Transverse colon (tissue), 4 donors: ENCODE measurements at regions not wholly inside any gene's neighbourhood (a gene's known extent, or its start where the extent isn't known, plus 50 kb on each side); places are given as distances from the start of the nearest gene placed in this dataset.

Source experiments
- DNase-seq: peaks from one replicate; pipeline ENCODE4 v3.0.0-alpha.2; 2019
- H3K27ac ChIP-seq, 4 donors: fragments of 200-600 bp; sonication (generic); 2 replicates each; pipeline ENCODE4 v1.5.1; 2016 to 2018; ENCODE audit warnings: inconsistent platforms in 4 of 4
- H3K27me3 ChIP-seq: fragments of 200-600 bp; sonication (generic); 2 replicates; pipeline ENCODE4 v1.5.1; 2017; ENCODE audit warnings: inconsistent platforms
- H3K36me3 ChIP-seq, 4 donors: fragments of 200-600 bp; sonication (generic); 2 replicates each; pipeline ENCODE4 v1.5.1; 2017 to 2019; ENCODE audit warnings: inconsistent platforms in 4 of 4
- H3K4me1 ChIP-seq, 4 donors: fragments of 200-600 bp; sonication (generic); 2 replicates each; pipeline ENCODE4 v1.5.1; 2017 to 2020; ENCODE audit warnings: inconsistent platforms in 4 of 4
- H3K4me3 ChIP-seq, 4 donors: fragments of 200-600 bp; sonication (generic); 1 replicate in 1 of 4; 2 replicates in 3 of 4; pipeline versions ENCODE4 v1.5.1 to v1.6.1; 2017 to 2019; ENCODE audit warnings: inconsistent platforms in 4 of 4
- H3K9me3 ChIP-seq, 2 donors: fragments of 200-600 bp; sonication (generic); 2 replicates each; pipeline ENCODE4 v1.5.1; 2017 to 2019; ENCODE audit warnings: inconsistent platforms in 2 of 2
- EP300 ChIP-seq: sonication (generic); formaldehyde crosslinking; IDR thresholded peaks from one replicate; pipeline ENCODE4 v1.6.1; 2017; ENCODE audit warnings: antibody characterized with exemption, low read depth
- POLR2A ChIP-seq: fragments of 450-650 bp; IDR thresholded peaks from one replicate; pipeline ENCODE4 v1.6.1; 2016; ENCODE audit warnings: antibody characterized with exemption, mild to moderate bottlenecking, moderate library complexity
- POLR2AphosphoS5 ChIP-seq, 3 donors: sonication (generic); formaldehyde crosslinking; IDR thresholded peaks; one replicate each; pipeline ENCODE4 v1.6.1; 2016; ENCODE audit warnings: antibody characterized with exemption in 3 of 3
- WGBS, 2 donors: methylation state at CpG; one replicate each; pipeline ENCODE4 v1.1.5; 2018; ENCODE audit warnings: low coverage in 1 of 2; 5-methylcytosine and 5-hydroxymethylcytosine counted together
- in situ Hi-C, 4 donors: fragments of 200-750 bp; cut with MboI; loops; one replicate each; pipeline versions ENCODE4 v1.15.0 to v1.15.1; 2017; ENCODE audit warnings: low sequenced_read_pairs in 3 of 4, low pct_ligation_motif_present in 1 of 4, low pct_unique_long_range_greater_than_20kb in 1 of 4
- intact Hi-C: fragments of 100-400 bp; cut with DNase I; formaldehyde crosslinking; loops from one replicate; pipeline ENCODE4 v1.15.1; 2023; ENCODE audit warnings: low total_unique reads
- TF ChIP-seq, protein P1 (sequence below), 5 experiments: fragments of 200-600 bp in 3 of 5; fragments of 450-650 bp in 2 of 5; sonication (generic) in 3 of 5; IDR thresholded peaks; 1 replicate in 2 of 5; 2 replicates in 3 of 5; pipeline ENCODE4 v1.5.1; 2016 to 2017; ENCODE audit warnings: antibody characterized with exemption in 5 of 5, inconsistent platforms in 3 of 5, mild to moderate bottlenecking in 2 of 5, moderate library complexity in 1 of 5

DNA sequence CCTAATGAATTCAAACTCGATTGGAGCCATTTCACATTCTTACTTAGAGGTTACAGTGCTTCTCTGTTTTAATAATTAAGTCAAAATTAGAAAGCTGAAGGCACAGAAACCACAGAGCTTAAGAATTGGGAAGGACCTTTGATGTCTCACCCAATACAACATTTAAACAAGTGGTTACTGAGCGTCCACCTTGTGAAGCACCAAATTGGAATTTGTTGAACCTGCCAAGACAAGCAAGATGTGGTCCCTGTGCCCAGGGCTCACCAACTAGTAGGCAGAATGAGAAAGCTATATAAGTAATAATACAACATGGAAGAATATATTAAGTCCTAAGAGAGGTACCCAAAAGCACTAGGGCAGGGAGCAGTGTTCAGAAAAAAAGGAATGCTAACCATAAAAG is 64.5 kb upstream of the NPAS2 start:
- in situ Hi-C loops, result no loop called here
- H3K36me3 ChIP-seq, result no peaks in the 10 kb centered on the region
- WGBS, 2 donors, result 69 to 76% methylated on average over 2 of the region's 2 CpGs

DNA sequence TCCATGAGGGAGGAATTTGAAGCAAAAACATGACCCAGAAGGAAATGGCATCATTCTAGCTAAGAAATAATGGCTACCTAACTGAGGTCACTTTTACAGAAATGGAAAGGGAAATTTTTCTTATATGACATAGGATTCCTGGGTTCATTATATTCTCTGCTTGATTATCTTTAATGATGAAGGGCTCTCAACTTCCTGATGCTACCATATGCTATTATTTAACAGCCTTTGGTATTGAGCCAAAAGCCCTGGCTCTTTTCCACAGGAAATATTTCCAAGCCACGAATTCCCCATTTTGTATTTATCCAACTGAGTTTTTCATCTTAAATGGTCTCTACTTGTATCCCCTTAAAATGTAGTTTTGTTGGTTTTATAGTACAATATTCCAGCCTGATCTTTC is 63.2 kb upstream of the NPAS2 start:
- H3K4me1 ChIP-seq, result peaks cover 0 to 10% (median 0%) of the 10 kb centered on the region in 4 donors
- intact Hi-C loops (loop anchor here (10.0 kb wide), 1 partner anchor 68 kb away; the partner anchor contains the start of gene NPAS2), in situ Hi-C loops (no loop called here)
- H3K9me3 ChIP-seq, result no peaks in the 10 kb centered on the region
- no peaks in the 10 kb centered on the region for H3K36me3 ChIP-seq
- H3K27ac ChIP-seq, result peak overlapping the region in 2 of 4 donors; percentile 65 to 69
- 0 to 21% methylated on average over 1 of the region's 1 CpG for WGBS, 2 donors
- no peak overlapping the region for H3K4me3 ChIP-seq
- TF ChIP-seq POLR2A (no peak), POLR2AphosphoS5 (IDR thresholded peaks at IDR 0.05) (no peak)
- no peak for DNase-seq
- no peaks in the 10 kb centered on the region for H3K27me3 ChIP-seq

More for the DNA sequence above, 64.5 kb upstream of the NPAS2 start:
- Histone ChIP-seq H3K9me3 (no peaks in the 10 kb centered on the region), H3K27me3 (no peaks in the 10 kb centered on the region), H3K27ac (no peak overlapping the region), H3K4me1 (peaks cover 0 to 10% (median 0%) of the 10 kb centered on the region in 4 donors), H3K4me3 (no peak overlapping the region)
- no peak for DNase-seq
- intact Hi-C loops, result loop anchor here (10.0 kb wide), 1 partner anchor 69 kb away; the partner anchor contains the start of gene NPAS2
- TF ChIP-seq POLR2AphosphoS5 (IDR thresholded peaks at IDR 0.05) (no peak), POLR2A (no peak), EP300 (no peak)
- TF ChIP-seq, protein P1, sequence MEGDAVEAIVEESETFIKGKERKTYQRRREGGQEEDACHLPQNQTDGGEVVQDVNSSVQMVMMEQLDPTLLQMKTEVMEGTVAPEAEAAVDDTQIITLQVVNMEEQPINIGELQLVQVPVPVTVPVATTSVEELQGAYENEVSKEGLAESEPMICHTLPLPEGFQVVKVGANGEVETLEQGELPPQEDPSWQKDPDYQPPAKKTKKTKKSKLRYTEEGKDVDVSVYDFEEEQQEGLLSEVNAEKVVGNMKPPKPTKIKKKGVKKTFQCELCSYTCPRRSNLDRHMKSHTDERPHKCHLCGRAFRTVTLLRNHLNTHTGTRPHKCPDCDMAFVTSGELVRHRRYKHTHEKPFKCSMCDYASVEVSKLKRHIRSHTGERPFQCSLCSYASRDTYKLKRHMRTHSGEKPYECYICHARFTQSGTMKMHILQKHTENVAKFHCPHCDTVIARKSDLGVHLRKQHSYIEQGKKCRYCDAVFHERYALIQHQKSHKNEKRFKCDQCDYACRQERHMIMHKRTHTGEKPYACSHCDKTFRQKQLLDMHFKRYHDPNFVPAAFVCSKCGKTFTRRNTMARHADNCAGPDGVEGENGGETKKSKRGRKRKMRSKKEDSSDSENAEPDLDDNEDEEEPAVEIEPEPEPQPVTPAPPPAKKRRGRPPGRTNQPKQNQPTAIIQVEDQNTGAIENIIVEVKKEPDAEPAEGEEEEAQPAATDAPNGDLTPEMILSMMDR (IDR thresholded peaks at IDR 0.05), result no peak

DNA sequence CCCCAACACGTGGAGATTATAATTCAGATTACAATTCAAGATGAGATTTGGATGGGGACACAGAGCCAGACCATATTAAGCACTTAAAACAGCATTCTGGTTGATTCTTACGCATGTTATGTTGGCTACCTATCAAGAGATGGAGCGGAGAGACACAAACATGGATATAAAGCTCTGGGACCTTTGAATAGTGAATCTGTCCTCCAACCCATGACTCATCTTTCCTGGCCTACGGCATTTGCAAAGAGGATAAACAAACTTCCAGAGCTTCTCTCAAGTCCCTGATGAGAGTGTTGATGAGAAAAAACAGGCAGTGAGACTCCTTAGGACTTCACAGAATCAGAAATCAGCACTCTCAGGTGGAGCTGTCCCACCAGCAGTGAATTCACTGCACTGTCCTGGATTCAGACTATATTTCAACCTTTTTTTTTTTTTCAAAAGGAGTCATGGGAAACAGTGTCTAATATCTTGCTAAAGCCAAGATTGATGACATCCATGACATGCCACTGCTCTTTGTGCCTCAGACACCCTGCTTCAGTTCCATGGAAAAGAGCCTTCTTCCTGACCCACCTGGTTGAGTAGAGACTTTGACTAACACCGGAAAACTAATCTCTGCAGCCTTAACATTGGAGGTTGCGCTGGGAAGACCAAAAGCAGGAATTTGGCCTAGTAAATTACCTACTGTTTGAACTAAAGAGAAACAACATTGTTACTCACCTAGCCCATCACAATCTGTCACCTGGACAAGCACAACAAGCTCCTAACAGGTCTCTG is 62.1 kb upstream of the NPAS2 start:
- peak; percentile 47 to 64 (median 53) for TF ChIP-seq POLR2AphosphoS5 (IDR thresholded peaks at IDR 0.05)
- TF ChIP-seq, protein P1 (IDR thresholded peaks at IDR 0.05), result no peak
- Histone ChIP-seq H3K27ac (peak overlapping the region in 3 of 4 donors; percentile 58 to 69 (median 65)), H3K9me3 (no peaks in the 10 kb centered on the region), H3K27me3 (no peaks in the 10 kb centered on the region), H3K4me3 (no peak overlapping the region), H3K4me1 (peaks cover 0 to 10% (median 0%) of the 10 kb centered on the region in 4 donors), H3K36me3 (no peaks in the 10 kb centered on the region)
- intact Hi-C loops, result loop anchor here (10.0 kb wide), 1 partner anchor 67 kb away; the partner anchor contains the start of gene NPAS2
- in situ Hi-C loops, result no loop called here
- WGBS, 2 donors, result 77% methylated on average over 6 of the region's 6 CpGs; no CpG with 5 or more reads in 1 of the 2 donors
- no peak for DNase-seq

DNA sequence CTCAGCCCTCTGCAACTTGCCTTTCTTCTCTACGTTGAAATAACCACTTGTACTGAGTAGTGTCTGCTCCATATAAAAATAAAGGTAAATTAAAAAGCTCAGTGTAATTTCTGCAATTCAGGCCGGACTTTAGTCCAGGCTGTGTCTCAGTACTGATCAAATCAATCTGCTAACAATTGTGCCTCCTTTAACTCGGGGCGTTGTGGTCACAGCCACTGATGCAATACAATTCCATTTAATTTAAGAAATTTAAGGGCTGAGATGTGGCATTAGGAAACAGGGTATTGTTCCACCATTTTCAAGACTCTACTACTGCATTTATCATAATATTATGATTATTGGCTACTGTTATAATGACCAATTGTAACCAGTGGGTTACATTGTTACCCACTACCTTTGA is 60.0 kb upstream of the NPAS2 start:
- H3K27ac ChIP-seq, result no peak overlapping the region
- DNase-seq, result no peak
- WGBS, 2 donors, result 73 to 85% methylated on average over 4 of the region's 4 CpGs
- H3K36me3 ChIP-seq, result no peaks in the 10 kb centered on the region
- H3K27me3 ChIP-seq, result no peaks in the 10 kb centered on the region
- TF ChIP-seq POLR2A (no peak), EP300 (no peak), POLR2AphosphoS5 (IDR thresholded peaks at IDR 0.05) (no peak)
- intact Hi-C loops, result loop anchor here (10.0 kb wide), 1 partner anchor 65 kb away; the partner anchor contains the start of gene NPAS2
- H3K4me1 ChIP-seq, result peaks cover 0 to 5% (median 0%) of the 10 kb centered on the region in 4 donors
- no peak overlapping the region for H3K4me3 ChIP-seq
- in situ Hi-C loops, result no loop called here
- no peaks in the 10 kb centered on the region for H3K9me3 ChIP-seq

DNA sequence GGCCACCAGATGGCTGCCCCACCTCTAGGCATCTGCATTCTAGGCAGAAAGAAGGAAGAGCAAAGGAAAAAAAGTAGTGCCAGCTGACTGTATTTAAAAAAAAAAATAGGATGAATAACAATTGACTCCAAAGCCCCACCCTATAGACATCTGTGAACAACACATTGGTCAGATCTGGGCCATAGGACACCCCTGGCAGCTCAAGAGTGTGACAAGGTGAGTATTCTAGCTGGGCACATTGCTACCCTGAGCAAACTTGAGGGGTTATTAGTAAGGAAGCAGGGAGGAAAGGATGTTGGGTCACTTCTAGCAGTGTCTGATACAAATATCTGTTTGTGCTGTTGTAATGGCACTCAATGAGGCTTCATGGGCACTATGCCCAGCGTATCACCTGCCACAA is 58.6 kb upstream of the NPAS2 start:
- H3K27ac ChIP-seq, result no peak overlapping the region
- TF ChIP-seq EP300, result no peak
- H3K9me3 ChIP-seq, result no peaks in the 10 kb centered on the region
- intact Hi-C loops, result no loop called here
- no peaks in the 10 kb centered on the region for H3K36me3 ChIP-seq
- DNase-seq, result no peak
- H3K27me3 ChIP-seq, result no peaks in the 10 kb centered on the region
- H3K4me3 ChIP-seq, result no peak overlapping the region
- peaks cover 2 to 5% (median 4%) of the 10 kb centered on the region in 4 donors for H3K4me1 ChIP-seq
- in situ Hi-C loops, result no loop called here
- 89% methylated on average over 1 of the region's 1 CpG; no CpG with 5 or more reads in 1 of the 2 donors for WGBS, 2 donors
